ENCODE measurements at regions not wholly inside any gene's neighbourhood (a gene's known extent, or its start where the extent isn't known, plus 50 kb on each side); places are given as distances from the start of the nearest gene placed in this dataset.

- Histone ChIP-seq H3K4me1 (ENCODE audit: low read length) (no peaks in the 10 kb centered on the region), H3K36me3 (replicated peaks; ENCODE audit: insufficient read depth, low read length) (no peaks in the 10 kb centered on the region), H2AFZ (ENCODE audit: low read length) (no peak overlapping the region), H3K9ac (ENCODE audit: low read length) (no peak overlapping the region), H3K27ac (ENCODE audit: low read length) (no peak overlapping the region), H3K9me3 (replicated peaks; ENCODE audit: insufficient read depth, low read length) (no peaks in the 10 kb centered on the region), H3K79me2 (ENCODE audit: low read length) (no peaks in the 10 kb centered on the region), H4K20me1 (ENCODE audit: insufficient read depth, low read length) (no peaks in the 10 kb centered on the region), H3K9me2 (replicated peaks; ENCODE audit: insufficient read depth, low read length) (no peaks in the 10 kb centered on the region), H3K4me2 (ENCODE audit: low read depth, low read length) (no peak overlapping the region), H3F3A (ENCODE audit: insufficient read depth, low read length) (no peaks in the 10 kb centered on the region), H3K4me3 (ENCODE audit: low read length) (no peak overlapping the region), H3K27me3 (replicated peaks; ENCODE audit: insufficient read depth, low read length) (no peaks in the 10 kb centered on the region)
- no peak for DNase-seq
- TF ChIP-seq EZH2 (optimal IDR thresholded peaks at IDR 0.05; ENCODE audit: low read depth, low read length) = no peak
- TF ChIP-seq CTCF (IDR thresholded peaks at IDR 0.05; ENCODE audit: low read length) = no peak
- TF ChIP-seq EZH2phosphoT487 (IDR thresholded peaks at IDR 0.05; ENCODE audit: low read length) = no peak
Measured at GRCh38 chr3:81851176-81851575, 89.7 kb upstream of the GBE1 start.

- Histone ChIP-seq H3K4me2 (ENCODE audit: low read depth, low read length) (no peak overlapping the region), H3K4me3 (ENCODE audit: low read length) (no peak overlapping the region), H3K9ac (ENCODE audit: low read length) (no peak overlapping the region), H3F3A (ENCODE audit: insufficient read depth, low read length) (no peaks in the 10 kb centered on the region), H3K9me2 (replicated peaks; ENCODE audit: insufficient read depth, low read length) (no peaks in the 10 kb centered on the region), H2AFZ (ENCODE audit: low read length) (no peak overlapping the region), H3K27me3 (replicated peaks; ENCODE audit: insufficient read depth, low read length) (no peaks in the 10 kb centered on the region), H3K4me1 (ENCODE audit: low read length) (no peaks in the 10 kb centered on the region), H4K20me1 (ENCODE audit: insufficient read depth, low read length) (no peaks in the 10 kb centered on the region), H3K27ac (ENCODE audit: low read length) (no peak overlapping the region), H3K9me3 (replicated peaks; ENCODE audit: insufficient read depth, low read length) (no peaks in the 10 kb centered on the region), H3K79me2 (ENCODE audit: low read length) (no peaks in the 10 kb centered on the region), H3K36me3 (replicated peaks; ENCODE audit: insufficient read depth, low read length) (no peaks in the 10 kb centered on the region)
- DNase-seq = no peak
- TF ChIP-seq EZH2phosphoT487 (IDR thresholded peaks at IDR 0.05; ENCODE audit: low read length) (no peak), EZH2 (optimal IDR thresholded peaks at IDR 0.05; ENCODE audit: low read depth, low read length) (no peak), CTCF (IDR thresholded peaks at IDR 0.05; ENCODE audit: low read length) (no peak)
Measured at GRCh38 chr3:81846988-81847387, 85.5 kb upstream of the GBE1 start.

- H3K4me2 ChIP-seq (ENCODE audit: low read depth, low read length) = no peak overlapping the region
- H3K4me3 ChIP-seq (ENCODE audit: low read length) = no peak overlapping the region
- no peaks in the 10 kb centered on the region for H3K9me2 ChIP-seq (replicated peaks; ENCODE audit: insufficient read depth, low read length)
- no peaks in the 10 kb centered on the region for H4K20me1 ChIP-seq (ENCODE audit: insufficient read depth, low read length)
- no peaks in the 10 kb centered on the region for H3K36me3 ChIP-seq (replicated peaks; ENCODE audit: insufficient read depth, low read length)
- H3K27ac ChIP-seq (ENCODE audit: low read length) = no peak overlapping the region
- no peaks in the 10 kb centered on the region for H3K79me2 ChIP-seq (ENCODE audit: low read length)
- no peaks in the 10 kb centered on the region for H3K27me3 ChIP-seq (replicated peaks; ENCODE audit: insufficient read depth, low read length)
- H3K4me1 ChIP-seq (ENCODE audit: low read length) = no peaks in the 10 kb centered on the region
- H3K9ac ChIP-seq (ENCODE audit: low read length) = no peak overlapping the region
- TF ChIP-seq CTCF (IDR thresholded peaks at IDR 0.05; ENCODE audit: low read length) = no peak
- H2AFZ ChIP-seq (ENCODE audit: low read length) = no peak overlapping the region
- no peaks in the 10 kb centered on the region for H3K9me3 ChIP-seq (replicated peaks; ENCODE audit: insufficient read depth, low read length)
- no peaks in the 10 kb centered on the region for H3F3A ChIP-seq (ENCODE audit: insufficient read depth, low read length)
- DNase-seq = no peak
Measured at GRCh38 chr3:81841540-81841939, 80.1 kb upstream of the GBE1 start.

Measured in MM.1S (cell line).